ENCODE measurements at regions not wholly inside any gene's neighbourhood (a gene's known extent, or its start where the extent isn't known, plus 50 kb on each side); places are given as distances from the start of the nearest gene placed in this dataset.

DNA sequence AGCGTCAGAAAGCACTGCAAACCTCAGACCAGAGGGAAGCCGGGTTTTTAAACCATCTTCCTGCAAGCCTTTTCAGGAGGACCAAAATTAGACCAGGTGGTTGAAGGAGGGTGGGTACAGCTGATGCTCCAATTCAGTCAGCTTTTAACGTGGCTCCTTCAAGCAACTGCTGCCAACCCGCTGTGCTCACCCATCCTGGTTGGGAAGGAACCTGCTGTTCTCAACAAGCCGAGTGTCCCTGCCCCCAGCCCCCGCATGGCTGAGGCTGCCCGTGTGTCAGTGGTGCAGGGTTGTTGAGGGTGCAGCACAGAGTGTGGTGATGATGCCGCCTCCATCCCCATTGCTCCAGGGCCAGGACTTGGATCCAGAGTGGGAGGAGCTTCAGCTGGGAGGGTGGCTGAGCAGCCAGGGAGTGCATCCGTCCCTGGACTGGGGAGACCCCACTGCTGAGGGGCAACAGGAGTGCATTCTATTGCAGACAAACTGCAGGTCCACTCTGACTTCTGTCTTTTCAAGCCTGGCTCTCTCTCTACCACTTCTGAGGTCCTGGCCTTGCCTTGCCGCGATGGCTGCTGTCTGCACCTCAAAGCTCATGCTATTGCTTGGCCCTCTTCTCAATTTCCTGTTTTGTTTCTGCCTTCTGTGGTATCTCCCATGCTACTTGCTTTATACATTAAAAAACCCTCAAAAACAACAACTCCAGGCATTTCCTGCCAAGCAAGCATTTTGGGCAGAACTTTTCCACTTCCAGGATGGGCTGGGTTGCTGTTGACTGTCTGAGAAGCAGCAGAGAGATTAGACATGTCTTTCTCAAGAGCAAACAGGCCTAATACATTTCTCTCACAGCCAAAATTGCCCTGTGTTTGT, 134.7 kb downstream of the DNAJB6 start (continued):
- TF ChIP-seq HDAC2 (IDR thresholded peaks at IDR 0.05; ENCODE audit: borderline replicate concordance in 1 of 2, low read depth in 2 of 2, low read length in 2 of 2) (no peak), EZH2 (IDR thresholded peaks at IDR 0.05; ENCODE audit: low read depth, low read length, severe bottlenecking) (no peak), JUN (IDR thresholded peaks at IDR 0.05; ENCODE audit: low read depth, low read length) (no peak), RFX5 (IDR thresholded peaks at IDR 0.05; ENCODE audit: borderline replicate concordance, low read depth, low read length) (no peak)
